NCI-H187 (cell line): ENCODE measurements at regions not wholly inside any gene's neighbourhood (a gene's known extent, or its start where the extent isn't known, plus 50 kb on each side); places are given as distances from the start of the nearest gene placed in this dataset.

ENCODE experiments used
- DNase-seq, 2 experiments: peaks; one replicate each; lab custom pipeline; 2025; lab: John Stamatoyannopoulos, UW

DNA sequence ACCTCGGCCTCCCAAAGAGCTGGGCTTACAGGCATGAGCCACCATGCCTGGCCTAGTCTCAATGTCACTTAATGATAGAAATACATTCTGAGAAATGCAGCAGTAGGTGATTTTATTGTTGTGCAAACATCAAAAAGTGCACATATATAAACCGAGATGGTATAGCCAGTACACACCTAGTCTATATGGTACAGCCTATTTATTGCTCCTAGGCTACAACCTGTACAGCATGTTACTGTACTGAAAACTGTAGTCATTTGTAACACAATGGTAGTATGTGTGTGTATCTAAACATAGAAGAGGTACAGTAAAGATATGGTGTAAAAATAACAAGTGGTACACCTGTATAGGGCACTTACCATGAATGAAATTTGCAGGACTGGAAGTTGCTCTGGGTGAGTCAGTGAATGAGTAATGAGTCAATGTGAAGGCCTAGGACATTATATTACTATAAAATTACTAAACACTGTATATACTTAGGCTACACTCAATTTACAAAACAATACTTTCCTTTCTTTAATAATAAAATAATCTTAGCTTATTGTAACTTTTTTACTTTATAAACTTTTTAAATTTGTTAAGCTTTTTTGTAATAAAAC lies 166.7 kb upstream of the SYT1 start:
- DNase-seq = no peak

DNA sequence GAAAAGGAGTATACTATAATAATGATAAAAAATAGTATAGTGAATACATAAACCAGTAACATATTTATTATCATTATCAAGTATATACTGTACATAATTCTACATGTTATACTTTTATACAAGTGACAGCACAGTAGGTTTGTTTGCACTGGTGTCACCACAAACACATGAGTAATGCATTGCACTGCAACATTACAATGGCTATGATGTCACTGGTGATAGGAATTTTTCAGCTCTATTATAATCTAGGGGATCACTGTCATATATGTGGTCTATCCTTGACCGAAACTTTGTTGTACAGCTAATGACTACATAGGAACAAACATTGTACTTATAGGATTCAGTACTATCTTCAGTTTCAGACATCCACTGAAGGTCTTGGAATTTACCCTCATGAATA lies 165.8 kb upstream of the SYT1 start:
- DNase-seq = no peak

DNA sequence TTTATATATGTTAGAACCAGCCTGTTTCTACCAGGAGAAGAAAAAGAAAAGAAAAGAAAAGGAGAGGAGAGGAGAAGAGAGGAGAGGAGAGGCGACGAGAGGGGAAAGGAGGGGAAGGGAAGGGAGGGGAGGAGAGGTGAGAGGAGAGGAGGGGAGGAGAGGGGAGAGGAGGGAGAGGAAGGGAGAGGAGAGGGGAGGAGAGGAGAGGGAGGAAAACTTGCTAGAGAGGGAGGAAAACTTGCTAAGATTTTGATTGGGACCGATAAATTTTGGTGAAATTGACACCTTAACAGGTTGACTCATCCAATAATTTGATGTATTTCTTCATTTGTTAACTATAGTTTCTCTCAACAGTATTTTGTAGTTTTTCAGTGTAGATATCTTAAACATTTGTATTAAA lies 164.0 kb upstream of the SYT1 start:
- DNase-seq = no peak

DNA sequence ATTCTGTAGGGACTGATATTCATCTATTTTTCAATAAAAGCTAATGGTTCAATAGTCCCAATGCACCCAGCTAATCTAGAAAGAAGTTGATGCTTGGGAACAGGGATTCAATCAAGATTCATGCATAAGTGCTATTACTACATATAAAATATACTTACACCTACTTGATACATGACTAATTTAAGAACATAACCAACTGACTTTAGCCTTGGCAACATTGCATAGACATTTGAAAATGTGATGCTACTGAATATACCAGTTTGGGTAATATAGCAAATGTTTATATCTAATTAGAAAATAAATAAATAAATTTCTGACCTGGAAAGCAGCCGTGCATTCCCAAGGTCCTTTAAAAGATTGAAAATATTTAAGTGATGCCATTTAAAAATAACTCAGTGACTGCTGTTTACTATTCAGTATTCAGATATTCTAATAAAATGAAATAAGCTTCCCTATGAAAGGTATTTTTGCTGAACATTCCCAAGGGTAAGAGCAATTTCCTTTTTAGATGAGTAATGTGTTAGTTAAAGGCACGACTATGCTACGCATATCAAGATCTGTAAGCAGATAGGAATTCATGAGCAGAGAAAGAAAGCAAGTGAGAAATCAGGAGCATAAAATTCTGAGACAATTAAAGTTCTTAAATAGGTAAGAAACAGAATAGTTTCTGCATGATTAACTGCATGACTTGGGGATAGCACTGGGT lies 160.6 kb upstream of the SYT1 start:
- no peak for DNase-seq

DNA sequence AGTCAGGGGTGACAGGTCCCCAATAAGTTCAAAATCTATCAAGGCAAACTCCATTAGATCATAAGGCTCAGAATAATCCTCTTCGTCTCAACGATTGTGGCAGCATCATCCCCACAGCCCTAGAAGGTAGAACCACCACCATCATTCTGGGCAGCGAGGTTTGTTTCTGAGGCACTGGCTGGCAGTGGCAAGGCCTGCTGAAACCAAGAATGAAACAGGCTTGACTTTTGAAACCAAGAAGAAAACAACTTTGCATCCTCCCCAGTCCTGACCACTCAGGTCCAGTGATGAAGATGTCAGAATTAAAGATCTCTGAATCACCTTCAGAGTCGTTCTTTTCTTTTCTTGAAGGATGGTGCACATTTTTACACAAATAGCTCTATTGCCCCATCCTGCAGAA lies 152.6 kb upstream of the SYT1 start:
- no peak for DNase-seq

DNA sequence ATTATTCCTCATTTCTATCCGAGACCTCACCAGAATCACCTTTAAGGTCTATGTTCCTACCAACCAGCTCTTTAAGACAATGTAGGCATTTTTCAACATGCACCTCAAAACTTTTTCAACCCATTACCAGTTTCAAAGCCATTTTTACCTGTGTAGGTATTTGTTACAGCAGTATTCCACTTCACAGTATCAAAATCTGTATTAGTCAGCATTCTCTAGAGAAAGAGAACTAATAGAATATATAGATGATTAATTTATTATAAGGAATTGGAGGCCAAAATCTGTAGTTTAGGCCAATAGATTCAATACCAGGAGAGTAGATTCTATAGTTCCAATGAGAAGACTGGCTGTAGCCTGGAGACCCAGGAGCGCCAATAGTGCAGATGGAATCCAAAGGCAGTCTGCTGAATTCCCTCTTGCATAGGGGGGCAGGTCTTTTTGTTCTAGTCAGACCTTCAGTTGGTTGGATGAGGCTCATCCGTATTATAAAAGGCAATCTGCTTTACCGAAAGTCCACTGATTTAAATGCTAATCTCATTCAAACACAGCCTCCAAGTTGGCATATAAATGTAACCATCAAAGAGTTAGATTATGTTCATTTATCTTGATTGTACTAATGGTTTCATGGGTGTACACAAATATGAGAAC lies 151.6 kb upstream of the SYT1 start:
- no peak for DNase-seq

DNA sequence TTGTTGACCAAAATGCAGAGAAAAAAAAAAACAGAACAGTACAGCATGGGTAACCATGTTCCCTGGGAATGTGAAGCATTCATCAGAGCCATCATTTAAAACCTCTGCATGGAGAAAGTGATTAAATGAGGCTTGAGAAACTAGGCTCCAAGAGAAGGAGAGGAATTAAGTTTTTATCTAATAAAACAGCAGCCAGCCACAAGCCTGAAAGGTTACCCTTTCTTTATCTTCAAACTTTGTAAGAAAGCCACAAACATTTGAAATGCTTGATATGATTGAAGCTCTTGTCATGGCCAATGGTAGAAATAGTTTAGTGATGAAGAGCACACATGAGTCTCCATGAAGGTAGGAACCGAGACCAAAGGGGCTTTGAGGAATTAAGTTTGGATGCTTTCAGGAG lies 144.9 kb upstream of the SYT1 start:
- DNase-seq = no peak

DNA sequence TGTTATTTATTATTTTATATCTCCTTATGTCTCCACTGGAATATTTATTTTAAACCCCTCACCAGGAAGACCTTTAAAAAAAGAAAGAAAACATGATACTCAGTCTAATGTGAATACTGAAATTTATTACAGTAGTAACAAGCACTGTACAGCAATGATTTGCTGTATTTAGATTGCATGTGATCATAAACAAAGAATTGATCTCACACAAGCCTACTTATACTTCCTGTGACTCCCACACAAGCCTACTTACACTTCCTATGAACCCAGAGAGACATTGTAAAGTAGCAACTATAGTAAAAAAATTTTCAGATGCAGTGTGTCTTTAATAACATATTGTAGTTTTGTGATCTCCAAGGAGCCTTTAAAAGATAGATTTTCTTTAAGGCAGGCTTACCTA lies 142.7 kb upstream of the SYT1 start:
- DNase-seq = no peak

DNA sequence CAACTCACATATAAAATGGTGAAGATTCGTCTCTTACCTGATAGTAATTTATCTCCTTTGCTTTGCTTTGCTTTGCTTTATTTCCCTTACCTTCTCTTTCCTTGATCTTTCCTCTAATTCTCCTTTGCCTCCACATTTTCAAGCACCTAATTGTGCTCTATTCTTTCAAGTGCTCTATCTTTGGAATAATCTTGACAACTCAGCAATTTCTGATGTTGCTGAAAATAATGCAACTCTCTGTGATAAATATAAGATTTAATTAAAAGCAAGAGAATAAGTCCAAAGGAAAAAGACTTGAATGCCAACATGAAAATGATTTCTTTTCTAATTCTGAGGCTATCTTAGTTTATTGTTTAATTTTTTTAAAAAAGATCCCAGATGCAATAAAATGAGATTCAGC lies 139.5 kb upstream of the SYT1 start:
- DNase-seq = no peak

DNA sequence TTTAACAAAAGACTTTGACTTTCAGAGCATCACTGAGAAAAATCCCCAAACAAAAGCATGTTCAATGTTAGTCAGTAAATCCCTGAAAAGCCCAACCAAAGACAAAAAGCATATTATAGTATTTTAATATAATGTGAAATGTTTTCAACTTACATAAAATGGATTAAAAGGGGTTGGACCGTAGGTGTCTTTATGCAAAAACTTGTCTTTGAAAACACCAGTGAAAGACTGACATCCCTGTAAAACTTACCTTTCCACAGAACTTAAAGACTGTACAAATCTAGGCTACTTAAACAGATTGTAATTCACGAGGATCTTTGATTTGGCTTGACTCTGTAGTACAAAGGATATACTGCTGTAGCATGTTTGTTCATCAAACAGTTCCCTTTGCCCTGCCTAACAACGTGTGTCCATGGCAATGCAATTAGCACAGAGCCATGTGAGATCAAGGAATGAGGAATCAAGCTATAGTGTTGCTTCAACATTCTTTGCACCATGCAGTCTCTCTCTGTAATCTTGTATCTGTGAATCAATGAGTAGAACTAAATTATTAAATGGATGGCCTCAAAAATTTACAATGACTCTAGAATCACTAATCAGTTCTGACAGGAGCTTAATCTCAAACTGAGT lies 138.5 kb upstream of the SYT1 start:
- DNase-seq = no peak

DNA sequence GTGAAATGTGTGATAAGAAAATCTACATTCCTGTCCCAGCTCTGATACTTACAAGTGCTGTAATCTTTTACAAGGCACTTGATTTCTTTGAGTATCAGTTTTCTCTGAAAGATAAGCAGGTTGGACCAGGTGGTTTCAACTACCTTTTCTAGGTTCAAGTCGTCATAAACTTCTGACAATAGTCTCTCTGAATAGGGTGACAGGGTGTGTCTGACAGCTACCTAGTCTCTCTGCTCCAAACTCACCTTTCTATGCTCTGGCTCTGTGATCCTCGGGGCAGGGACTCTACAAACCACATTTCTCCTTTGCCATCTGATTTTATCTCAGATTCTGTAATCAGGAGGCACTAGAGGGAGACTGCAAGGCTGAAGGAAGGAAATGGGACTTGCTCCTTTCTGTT lies 137.7 kb upstream of the SYT1 start:
- no peak for DNase-seq

DNA sequence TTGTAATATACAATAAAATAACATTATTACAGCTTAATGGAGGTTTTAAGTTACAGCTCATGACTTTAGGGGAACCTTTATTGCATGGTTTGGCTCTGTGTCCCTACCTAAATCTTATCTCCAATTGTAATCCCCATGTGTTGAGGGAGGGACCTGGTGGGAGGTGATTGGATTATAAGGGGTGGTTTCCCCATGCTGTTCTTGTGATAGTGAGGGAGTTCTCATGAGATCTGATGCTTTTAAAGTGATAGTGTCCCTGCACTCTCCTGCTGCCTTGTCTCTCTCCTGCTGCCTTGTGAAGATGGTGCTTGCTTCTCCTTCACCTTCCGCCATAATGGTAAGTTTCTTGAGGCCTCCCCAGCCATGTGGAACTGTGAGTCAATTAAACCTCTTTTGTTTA lies 132.1 kb upstream of the SYT1 start:
- DNase-seq = no peak

DNA sequence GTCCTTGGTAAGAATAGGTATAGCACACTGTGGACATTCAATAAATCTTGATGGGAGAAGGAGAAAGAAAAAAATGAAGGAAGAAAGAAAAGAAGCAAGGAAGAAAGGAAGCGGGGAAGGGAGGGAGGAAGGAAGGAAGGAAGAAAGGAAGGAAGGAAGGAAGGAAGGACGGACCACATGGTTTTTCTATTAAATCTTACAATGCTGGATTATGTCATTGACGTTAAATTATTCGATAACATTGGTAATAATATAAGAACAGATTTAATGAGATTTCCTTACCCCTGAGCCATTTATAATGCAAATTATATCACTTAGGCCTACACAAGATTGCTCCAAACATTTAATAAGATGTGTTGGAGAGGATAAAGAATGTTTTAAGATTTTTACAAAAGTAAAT lies 124.9 kb upstream of the SYT1 start:
- DNase-seq = no peak

DNA sequence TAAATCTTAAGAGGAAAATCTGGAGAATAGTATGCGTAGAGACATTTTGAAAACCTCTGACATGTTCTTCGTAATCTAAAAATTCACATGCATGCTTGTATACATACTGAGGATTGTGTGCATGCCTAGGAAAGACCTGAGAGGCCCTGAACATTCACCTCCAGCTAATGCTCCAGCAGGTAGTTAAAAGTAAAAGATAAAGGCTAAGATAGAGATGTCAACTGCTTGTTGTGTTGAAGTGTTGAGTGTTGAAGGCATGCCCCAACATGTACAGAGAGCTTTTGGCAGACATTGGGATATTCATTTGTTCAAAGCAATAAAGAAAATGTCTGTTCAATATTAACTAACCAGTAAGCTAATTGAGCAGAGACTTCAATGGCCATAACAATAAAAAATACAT lies 118.6 kb upstream of the SYT1 start:
- DNase-seq = peak in 1 of 2 experiments; percentile 6

DNA sequence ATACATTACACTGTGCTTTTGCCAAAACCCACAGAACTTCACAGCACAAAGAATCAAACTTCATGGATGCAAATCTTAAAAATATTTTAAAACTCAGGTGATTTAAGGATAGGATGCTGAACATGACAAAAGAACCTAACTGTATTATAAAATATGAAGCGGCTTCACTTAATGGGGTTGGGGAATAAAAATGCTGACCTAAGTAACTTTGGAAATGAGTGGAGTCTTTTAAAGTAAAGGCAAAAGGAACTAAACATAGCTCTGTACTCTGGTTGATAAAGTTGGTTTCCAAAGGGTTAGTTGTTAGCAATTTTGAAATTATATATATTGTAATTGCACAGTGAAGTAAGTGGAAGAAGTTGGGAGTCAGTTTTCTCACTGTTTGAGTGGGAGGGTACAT lies 111.5 kb upstream of the SYT1 start:
- DNase-seq = no peak

DNA sequence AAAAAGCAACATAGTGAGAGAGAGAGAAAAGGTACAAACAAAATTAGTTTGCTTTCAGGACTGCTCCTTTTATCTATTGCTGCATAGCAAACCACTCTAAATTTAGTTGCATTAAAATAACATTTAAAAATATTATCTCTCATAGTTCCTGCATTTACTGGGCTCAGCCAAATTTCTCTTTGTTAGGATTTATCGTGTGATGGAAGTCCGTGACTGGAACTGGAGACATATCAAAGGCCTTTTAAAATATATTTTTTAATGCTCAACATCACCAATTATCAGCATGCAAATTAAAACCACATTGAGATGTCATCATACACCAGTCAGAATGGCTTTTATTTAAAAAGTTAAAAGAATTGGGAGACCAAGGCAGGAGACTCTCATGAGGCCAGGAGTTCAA lies 107.6 kb upstream of the SYT1 start:
- no peak for DNase-seq

DNA sequence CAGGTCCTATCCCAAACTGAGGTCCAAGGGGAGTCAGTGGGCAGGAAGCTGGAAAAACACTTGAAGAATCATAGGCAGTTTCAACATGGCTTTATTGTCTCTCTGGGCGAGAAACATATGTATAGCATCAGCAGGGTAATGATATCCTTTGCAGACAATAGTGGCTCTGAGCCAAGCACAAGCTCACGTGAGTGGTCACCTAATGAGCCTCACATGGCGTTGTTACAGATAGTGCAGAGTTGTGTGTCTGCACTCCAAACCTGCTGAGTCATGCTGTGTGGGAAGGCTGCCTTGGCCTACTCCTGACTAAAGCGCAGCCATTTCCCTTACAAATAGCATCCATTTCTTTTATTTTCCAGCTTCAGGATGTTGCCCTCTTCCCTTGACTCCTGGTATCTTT lies 105.2 kb upstream of the SYT1 start:
- no peak for DNase-seq

DNA sequence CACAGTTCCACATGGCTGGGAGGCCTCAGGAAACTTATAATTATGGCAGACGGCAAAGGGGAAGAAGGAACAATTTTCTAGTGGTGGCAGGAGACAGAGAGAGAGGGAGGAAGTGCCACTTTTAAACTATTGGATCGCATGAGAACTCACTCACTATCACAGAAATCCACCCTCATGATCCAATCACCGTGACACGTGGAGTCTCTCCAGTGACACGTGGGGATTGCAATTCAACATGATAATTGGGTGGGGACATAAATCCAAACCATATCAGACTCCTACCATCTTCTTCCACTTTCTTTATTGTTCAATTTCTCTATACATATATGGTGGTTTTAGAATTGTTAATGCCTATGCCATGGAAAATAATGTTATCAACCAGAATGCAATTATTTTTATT lies 103.7 kb upstream of the SYT1 start:
- no peak for DNase-seq

DNA sequence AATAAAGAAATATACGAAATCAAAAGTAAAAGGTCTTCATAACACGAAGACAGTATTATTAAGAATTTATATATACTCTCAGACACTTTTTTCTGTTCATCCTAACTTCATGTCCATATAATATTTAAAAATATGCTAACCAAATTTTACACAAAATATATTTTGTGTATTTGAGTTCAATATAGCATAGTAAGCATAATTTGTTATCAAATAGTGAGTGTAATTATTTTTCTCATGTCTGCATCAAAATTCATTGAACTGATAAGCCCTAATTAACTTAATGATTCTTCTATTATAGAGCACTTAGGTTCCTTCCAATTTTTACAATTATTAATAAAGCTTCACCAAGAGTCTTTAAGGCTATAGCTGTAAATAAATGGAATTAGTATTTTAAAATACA lies 99.7 kb upstream of the SYT1 start:
- no peak for DNase-seq

DNA sequence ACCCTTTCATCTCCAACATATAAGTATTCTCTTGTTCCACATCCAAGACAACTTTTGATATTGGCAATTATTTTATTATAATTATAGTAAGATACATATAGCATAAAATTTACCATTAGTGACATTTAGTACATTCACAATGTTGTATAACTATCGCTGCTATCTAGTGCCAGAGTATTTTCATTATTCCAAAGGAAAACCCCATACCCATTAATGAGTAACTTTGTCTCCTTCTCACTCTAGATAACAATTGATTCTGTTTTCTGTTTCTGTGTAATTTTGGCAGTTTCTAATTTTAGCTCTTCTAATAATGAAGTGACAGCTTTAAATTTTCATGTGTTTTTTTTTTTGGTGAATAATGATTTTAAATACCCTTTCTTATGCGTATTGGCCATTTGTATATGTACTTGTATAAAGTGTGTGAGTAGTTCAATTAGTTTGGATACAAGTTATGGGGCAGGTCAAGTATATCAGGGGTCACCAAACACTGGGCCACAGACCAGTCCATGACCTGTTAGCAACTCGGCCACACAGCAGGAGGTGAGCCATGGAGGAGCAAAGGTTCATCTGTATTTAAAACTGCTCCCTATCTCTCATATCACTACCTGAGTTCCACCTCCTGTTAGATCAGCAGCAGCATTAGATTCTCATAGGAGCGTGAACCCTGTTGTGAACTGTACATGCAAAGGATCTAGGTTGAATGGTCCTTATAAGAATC lies 97.2 kb upstream of the SYT1 start:
- no peak for DNase-seq

DNA sequence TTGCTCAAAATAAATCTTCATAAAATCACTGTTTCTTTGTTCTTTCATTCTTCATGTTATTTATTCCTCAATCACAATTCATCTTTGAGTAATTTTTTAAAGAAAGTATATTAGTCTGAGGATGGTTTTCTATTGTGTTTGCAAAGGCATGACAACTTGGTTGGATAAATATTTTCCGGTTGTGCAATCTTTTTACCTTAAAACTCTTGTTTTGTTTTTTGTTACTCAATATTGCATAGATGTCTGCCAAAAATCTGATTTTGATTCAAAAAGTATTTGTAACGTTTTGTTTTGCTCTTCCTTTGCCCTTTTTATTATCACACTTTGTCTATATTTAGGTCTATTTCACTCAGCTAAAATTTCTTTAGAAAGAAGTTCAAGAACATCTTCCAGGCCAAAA lies 86.2 kb upstream of the SYT1 start:
- DNase-seq = no peak

DNA sequence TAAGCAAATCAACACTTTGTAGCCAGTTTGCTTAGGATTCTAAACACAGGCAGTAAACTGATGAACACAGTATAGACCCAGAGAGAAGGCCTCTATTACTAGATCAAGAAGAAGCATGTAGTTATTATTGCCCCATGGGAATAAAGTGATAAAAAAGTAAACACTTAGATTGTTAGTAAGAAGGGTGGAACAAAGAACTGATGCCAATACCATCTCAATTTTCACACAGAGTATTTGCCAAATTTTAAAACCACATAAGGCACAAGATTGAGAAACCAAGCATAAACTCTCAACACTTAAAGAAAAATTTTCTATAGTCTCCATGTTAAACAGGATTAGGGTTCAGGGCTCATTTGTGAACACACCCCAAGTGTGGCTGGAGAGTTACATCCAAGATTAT lies 77.0 kb upstream of the SYT1 start:
- no peak for DNase-seq

DNA sequence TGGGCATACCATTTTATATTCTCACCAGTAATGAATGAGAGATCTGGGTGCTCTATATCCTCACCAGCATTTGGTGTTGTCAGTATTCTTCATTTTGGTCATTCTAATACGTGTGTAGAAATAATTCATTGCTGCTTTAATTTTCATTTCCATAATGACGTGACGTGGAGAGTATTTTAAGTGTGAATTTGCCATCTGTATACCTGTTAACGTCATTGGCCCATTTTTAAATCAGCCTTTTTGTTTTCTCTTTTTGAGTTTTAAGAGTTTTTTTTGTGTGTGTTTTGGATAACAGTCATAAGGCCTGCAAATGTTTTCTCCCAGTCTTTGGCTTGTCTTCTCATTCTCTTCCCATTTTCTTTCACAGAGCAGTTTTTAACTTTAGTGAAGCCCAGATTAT lies 74.4 kb upstream of the SYT1 start:
- DNase-seq = no peak
